H9 (cell line): ENCODE measurements at regions not wholly inside any gene's neighbourhood (a gene's known extent, or its start where the extent isn't known, plus 50 kb on each side); places are given as distances from the start of the nearest gene placed in this dataset.
"Not testable (repeated sequence)": the region's sequence is repeated elsewhere in the genome, so short reads cannot be mapped to it uniquely, and the experiment has no call there.

ENCODE experiments used
- DNase-seq: peaks from one replicate; pipeline ENCODE4 v3.0.0-alpha.2; 2017
- H2AFZ ChIP-seq: one replicate; pipeline ENCODE4 v1.6.1; 2013; ENCODE audit warnings: mild to moderate bottlenecking, low read length, control low read depth, moderate library complexity
- H2AK5ac ChIP-seq: 2 replicates; pipeline ENCODE4 v1.6.1; 2013; ENCODE audit warnings: low read length, control low read depth, mixed read lengths; ENCODE audit not compliant: insufficient read length
- H2BK120ac ChIP-seq: one replicate; pipeline ENCODE4 v1.6.1; 2013; ENCODE audit warnings: low read depth, mild to moderate bottlenecking, low read length, control low read depth, inconsistent platforms; ENCODE audit not compliant: poor library complexity, severe bottlenecking
- H2BK12ac ChIP-seq: 2 replicates; pipeline ENCODE4 v1.6.1; 2013; ENCODE audit warnings: low read length, control low read depth, mixed read lengths, low read depth; ENCODE audit not compliant: insufficient read length
- H2BK15ac ChIP-seq: 2 replicates; pipeline ENCODE4 v1.6.1; 2013; ENCODE audit warnings: low read depth, low read length, control low read depth
- H2BK20ac ChIP-seq: one replicate; pipeline ENCODE4 v1.6.1; 2013; ENCODE audit warnings: low read depth, mild to moderate bottlenecking, low read length, control low read depth, inconsistent platforms; ENCODE audit not compliant: poor library complexity, severe bottlenecking
- H2BK5ac ChIP-seq: 2 replicates; pipeline ENCODE4 v1.6.1; 2013; ENCODE audit warnings: low read length, control low read depth, mixed read lengths; ENCODE audit not compliant: insufficient read length
- H3K14ac ChIP-seq: 2 replicates; pipeline ENCODE4 v1.6.1; 2013; ENCODE audit warnings: low read length, control low read depth; ENCODE audit not compliant: insufficient read depth
- H3K18ac ChIP-seq: 2 replicates; pipeline ENCODE4 v1.6.1; 2013; ENCODE audit warnings: low read depth, mild to moderate bottlenecking, mixed read lengths, low read length, control low read depth; ENCODE audit not compliant: insufficient read length
- H3K23ac ChIP-seq: 2 replicates; pipeline ENCODE4 v1.6.1; 2013; ENCODE audit warnings: low read length, control low read depth, mixed read lengths, low read depth; ENCODE audit not compliant: insufficient read length
- H3K23me2 ChIP-seq: 2 replicates; pipeline ENCODE4 v1.6.1; 2013; ENCODE audit warnings: low read depth, mild to moderate bottlenecking, mixed read lengths, low read length, control low read depth; ENCODE audit not compliant: insufficient read length, poor library complexity, severe bottlenecking
- H3K27ac ChIP-seq: 2 replicates; pipeline ENCODE4 v1.5.1; 2013; ENCODE audit warnings: low read length, control low read depth, mixed read lengths, low read depth; ENCODE audit not compliant: insufficient read length
- H3K27me3 ChIP-seq: 2 replicates; pipeline ENCODE4 v1.6.1; 2013; ENCODE audit warnings: low read length, control low read depth, inconsistent platforms; ENCODE audit not compliant: insufficient read depth
- H3K4ac ChIP-seq: 2 replicates; pipeline ENCODE4 v1.6.1; 2013; ENCODE audit warnings: low read depth, mild to moderate bottlenecking, control low read depth, inconsistent platforms, low read length, moderate library complexity
- H3K4me1 ChIP-seq: 2 replicates; pipeline ENCODE4 v1.6.1; 2013; ENCODE audit warnings: low read length, control low read depth, inconsistent platforms; ENCODE audit not compliant: insufficient read depth
- H3K4me2 ChIP-seq: 2 replicates; pipeline ENCODE4 v1.6.1; 2013; ENCODE audit warnings: low read length, control low read depth, mixed read lengths; ENCODE audit not compliant: insufficient read length, insufficient read depth
- H3K56ac ChIP-seq: 2 replicates; pipeline ENCODE4 v1.6.1; 2013; ENCODE audit warnings: low read depth, mild to moderate bottlenecking, mixed read lengths, low read length, control low read depth; ENCODE audit not compliant: insufficient read length
- H3K79me1 ChIP-seq: 2 replicates; pipeline ENCODE4 v1.6.1; 2013; ENCODE audit warnings: low read depth, mild to moderate bottlenecking, moderate library complexity, low read length, control low read depth, inconsistent platforms; ENCODE audit not compliant: insufficient read depth, poor library complexity, severe bottlenecking
- H3K79me2 ChIP-seq: 2 replicates; pipeline ENCODE4 v1.6.1; 2013; ENCODE audit warnings: low read length, control low read depth, inconsistent platforms; ENCODE audit not compliant: insufficient read depth
- H3K9ac ChIP-seq: 2 replicates; pipeline ENCODE4 v1.6.1; 2013; ENCODE audit warnings: low read length, control low read depth, mixed read lengths; ENCODE audit not compliant: insufficient read length; ENCODE audit errors: extremely low read depth
- H3K9me3 ChIP-seq: one replicate; pipeline ENCODE4 v1.6.1; 2013; ENCODE audit warnings: low read depth, low read length, inconsistent platforms; ENCODE audit not compliant: control insufficient read depth
- H3T11ph ChIP-seq: one replicate; pipeline ENCODE4 v1.6.1; 2013; ENCODE audit warnings: mild to moderate bottlenecking, low read length, control low read depth, inconsistent platforms
- H4K20me1 ChIP-seq: one replicate; pipeline ENCODE4 v1.6.1; 2013; ENCODE audit not compliant: control insufficient read depth, insufficient read length, insufficient read depth
- H4K5ac ChIP-seq: 2 replicates; pipeline ENCODE4 v1.6.1; 2013; ENCODE audit warnings: low read depth, mild to moderate bottlenecking, mixed read lengths, low read length, control low read depth; ENCODE audit not compliant: insufficient read length
- H4K8ac ChIP-seq: replicated peaks from 2 replicates; pipeline ENCODE4 v1.6.1; 2013; ENCODE audit warnings: low read length, control low read depth, mixed read lengths, low read depth; ENCODE audit not compliant: insufficient read length
- H4K91ac ChIP-seq: 2 replicates; pipeline ENCODE4 v1.6.1; 2013; ENCODE audit warnings: low read depth, mild to moderate bottlenecking, moderate library complexity, mixed read lengths, low read length, control low read depth; ENCODE audit not compliant: insufficient read length
- H3K27ac Mint-ChIP-seq, 3 experiments: 2 replicates in 2 of 3; 3 replicates in 1 of 3; pipeline ENCODE4 v1.8.0; 2020 to 2021; ENCODE audit warnings: mixed read lengths in 3 of 3, mild to moderate bottlenecking in 1 of 3, moderate library complexity in 1 of 3
- H3K27me3 Mint-ChIP-seq: 2 replicates; pipeline ENCODE4 v1.8.0; 2021; ENCODE audit warnings: low read depth, mild to moderate bottlenecking, moderate library complexity, mixed read lengths
- H3K36me3 Mint-ChIP-seq, 3 experiments: 2 replicates in 2 of 3; 3 replicates in 1 of 3; pipeline ENCODE4 v1.8.0; 2020 to 2021; ENCODE audit warnings: low read depth in 3 of 3, mixed read lengths in 3 of 3; ENCODE audit not compliant: insufficient read depth in 1 of 3
- H3K4me1 Mint-ChIP-seq, 2 experiments: 2 replicates each; pipeline ENCODE4 v1.8.0; 2020; ENCODE audit warnings: mixed read lengths in 2 of 2
- H3K4me3 Mint-ChIP-seq, 2 experiments: 2 replicates in 1 of 2; 3 replicates in 1 of 2; pipeline ENCODE4 v1.8.0; 2020 to 2021; ENCODE audit warnings: mild to moderate bottlenecking in 2 of 2, mixed read lengths in 2 of 2, moderate library complexity in 1 of 2
- H3K9me3 Mint-ChIP-seq, 2 experiments: 2 replicates in 1 of 2; 3 replicates in 1 of 2; pipeline ENCODE4 v1.8.0; 2020; ENCODE audit warnings: mild to moderate bottlenecking in 2 of 2, mixed read lengths in 2 of 2, moderate library complexity in 1 of 2
- CTCF ChIP-seq: fragments of 200-600 bp; sonication (generic); conservative IDR thresholded peaks from 3 replicates; pipeline ENCODE4 v1.8.0; 2021; ENCODE audit warnings: antibody characterized with exemption, mild to moderate bottlenecking
- WGBS: extraction: QIAGEN DNeasy Blood & Tissue Kit; methylation state at CpG from one replicate; pipeline ENCODE4 v1.1.7; 2013; ENCODE audit warnings: missing lambda C conversion rate, low lambda C conversion rate, mixed read lengths; ENCODE audit not compliant: insufficient read length; ENCODE audit errors: extremely low coverage; 5-methylcytosine and 5-hydroxymethylcytosine counted together

GRCh38 chr14:105993814-105994213 lies 467.4 kb downstream of the TMEM121 start:
- peaks cover 3% of the 10 kb centered on the region for H3K23me2 ChIP-seq
- H4K91ac ChIP-seq: no peak overlapping the region
- H2AK5ac ChIP-seq: no peak overlapping the region
- H4K5ac ChIP-seq: no peak overlapping the region
- H3K79me1 ChIP-seq: no peaks in the 10 kb centered on the region
- H3K23ac ChIP-seq: no peak overlapping the region
- no peak for TF ChIP-seq CTCF
- no peaks in the 10 kb centered on the region for H3K79me2 ChIP-seq
- no peak overlapping the region for H3K18ac ChIP-seq
- no peak overlapping the region for H2BK12ac ChIP-seq
- peaks cover 3% of the 10 kb centered on the region; the same call in 1 of the 2 replicates for H3K27me3 Mint-ChIP-seq
- no peak overlapping the region for H3K4me2 ChIP-seq
- no peaks in the 10 kb centered on the region for H3K27me3 ChIP-seq
- no peak overlapping the region for H3K27ac ChIP-seq
- H4K20me1 ChIP-seq: no peaks in the 10 kb centered on the region
- H3K4me1 ChIP-seq: no peaks in the 10 kb centered on the region
- DNase-seq: no peak
- H3K4me3 Mint-ChIP-seq: no peak overlapping the region
- H3T11ph ChIP-seq: no peak overlapping the region
- no peak overlapping the region for H3K4ac ChIP-seq
- H3K9ac ChIP-seq: no peak overlapping the region
- peaks cover 80 to 82% of the 10 kb centered on the region in 2 experiments for H3K9me3 Mint-ChIP-seq
- peaks cover 6 to 31% (median 7%) of the 10 kb centered on the region in 3 experiments; a peak in 6 of 7 replicates for H3K36me3 Mint-ChIP-seq
- H2BK5ac ChIP-seq: no peak overlapping the region
- H3K14ac ChIP-seq: no peak overlapping the region
- no peak overlapping the region for H3K56ac ChIP-seq
- no CpG with 5 or more reads among the region's 8 CpGs for WGBS
- no peak overlapping the region for H2BK120ac ChIP-seq
- no peak overlapping the region for H2BK15ac ChIP-seq
- peaks cover 70% of the 10 kb centered on the region for H3K9me3 ChIP-seq
- no peak overlapping the region for H3K27ac Mint-ChIP-seq
- H2BK20ac ChIP-seq: no peak overlapping the region
- no peaks in the 10 kb centered on the region for H3K4me1 Mint-ChIP-seq
- H2AFZ ChIP-seq: no peak overlapping the region
- no peak overlapping the region for H4K8ac ChIP-seq

GRCh38 chr14:105995011-105995710 lies 468.8 kb downstream of the TMEM121 start:
- H3K23me2 ChIP-seq: not testable (repeated sequence)
- no CpG with 5 or more reads among the region's 4 CpGs for WGBS

More at GRCh38 chr14:105995011-105995710, 468.8 kb downstream of the TMEM121 start:
- H2BK15ac ChIP-seq, H2AFZ ChIP-seq, H3K23ac ChIP-seq, H4K20me1 ChIP-seq, H2BK120ac ChIP-seq, H3K79me1 ChIP-seq, H3K4ac ChIP-seq, H3K9ac ChIP-seq, H2BK12ac ChIP-seq, H3T11ph ChIP-seq, H3K27me3 Mint-ChIP-seq, H3K56ac ChIP-seq, H3K4me2 ChIP-seq, H3K14ac ChIP-seq, H3K27ac Mint-ChIP-seq, H2BK20ac ChIP-seq, H2AK5ac ChIP-seq, H3K18ac ChIP-seq, H3K4me3 Mint-ChIP-seq, DNase-seq, H4K91ac ChIP-seq, H4K8ac ChIP-seq, H3K4me1 ChIP-seq, H3K27ac ChIP-seq, H3K79me2 ChIP-seq, H2BK5ac ChIP-seq, H3K4me1 Mint-ChIP-seq, H4K5ac ChIP-seq, H3K27me3 ChIP-seq: not testable (repeated sequence)
- H3K9me3 ChIP-seq: peaks cover 61% of the 10 kb centered on the region
- H3K9me3 Mint-ChIP-seq: peaks cover 82 to 84% of the 10 kb centered on the region in 2 experiments
- H3K36me3 Mint-ChIP-seq: peaks cover 7 to 29% (median 13%) of the 10 kb centered on the region in 3 experiments; a peak in 6 of 7 replicates
